ENCODE measurements at regions not wholly inside any gene's neighbourhood (a gene's known extent, or its start where the extent isn't known, plus 50 kb on each side); places are given as distances from the start of the nearest gene placed in this dataset.

DNA sequence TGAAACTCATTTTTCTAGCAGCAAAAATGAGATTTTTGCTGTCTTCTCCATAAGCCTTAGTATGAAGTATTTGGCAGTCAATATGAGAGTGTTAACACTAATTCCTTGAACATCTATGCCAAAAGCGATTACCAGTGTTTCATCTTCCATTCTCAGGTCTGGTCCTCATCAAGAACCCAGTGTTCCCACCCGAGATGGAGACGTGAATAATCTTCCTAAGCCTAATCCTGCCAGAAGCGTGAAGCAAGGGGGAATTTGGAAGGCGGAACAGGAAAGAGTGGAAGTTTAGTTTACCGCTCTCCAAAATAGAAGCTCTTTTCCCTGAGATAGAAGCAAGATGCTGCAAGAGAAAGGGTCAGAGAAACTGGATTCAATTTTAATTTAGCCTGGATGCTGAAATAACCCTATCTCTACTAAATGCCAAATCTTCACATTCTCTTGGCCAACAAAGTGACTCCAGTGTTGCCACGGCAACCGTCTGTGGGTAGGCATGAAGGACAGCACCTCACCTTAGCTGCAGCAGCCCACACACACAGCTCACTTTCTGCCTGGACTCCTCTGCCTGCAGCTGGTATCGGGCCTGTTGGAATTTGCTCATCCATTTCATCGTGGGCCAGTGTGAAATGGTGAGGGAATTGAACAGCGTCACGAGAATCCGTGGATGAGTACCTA is 711.1 kb downstream of the CBLN2 start:
- Histone ChIP-seq H3K27me3 (replicated peaks; ENCODE audit: insufficient read depth, low read depth, low read length, poor library complexity) (no peaks in the 10 kb centered on the region), H3K27ac (ENCODE audit: low read depth, low read length, poor library complexity, severe bottlenecking) (no peak overlapping the region), H3K9me3 (ENCODE audit: low read depth, low read length, poor library complexity, severe bottlenecking) (no peaks in the 10 kb centered on the region), H3K4me1 (ENCODE audit: insufficient read depth, low read length, poor library complexity, severe bottlenecking) (no peaks in the 10 kb centered on the region), H3K4me3 (ENCODE audit: low read depth, low read length, poor library complexity, severe bottlenecking) (no peak overlapping the region), H3K36me3 (ENCODE audit: insufficient read depth, low read length, poor library complexity, severe bottlenecking) (no peaks in the 10 kb centered on the region)
- no peak for DNase-seq (ENCODE audit: low spot score)
- ChIA-PET CTCF (no interaction called here), POLR2A (ENCODE audit: low non-redundant PET) (no interaction called here)
- TF ChIP-seq EZH2 (IDR thresholded peaks at IDR 0.05; ENCODE audit: borderline replicate concordance, low read depth, low read length, poor library complexity, severe bottlenecking) = no peak
- TF ChIP-seq, protein P1, sequence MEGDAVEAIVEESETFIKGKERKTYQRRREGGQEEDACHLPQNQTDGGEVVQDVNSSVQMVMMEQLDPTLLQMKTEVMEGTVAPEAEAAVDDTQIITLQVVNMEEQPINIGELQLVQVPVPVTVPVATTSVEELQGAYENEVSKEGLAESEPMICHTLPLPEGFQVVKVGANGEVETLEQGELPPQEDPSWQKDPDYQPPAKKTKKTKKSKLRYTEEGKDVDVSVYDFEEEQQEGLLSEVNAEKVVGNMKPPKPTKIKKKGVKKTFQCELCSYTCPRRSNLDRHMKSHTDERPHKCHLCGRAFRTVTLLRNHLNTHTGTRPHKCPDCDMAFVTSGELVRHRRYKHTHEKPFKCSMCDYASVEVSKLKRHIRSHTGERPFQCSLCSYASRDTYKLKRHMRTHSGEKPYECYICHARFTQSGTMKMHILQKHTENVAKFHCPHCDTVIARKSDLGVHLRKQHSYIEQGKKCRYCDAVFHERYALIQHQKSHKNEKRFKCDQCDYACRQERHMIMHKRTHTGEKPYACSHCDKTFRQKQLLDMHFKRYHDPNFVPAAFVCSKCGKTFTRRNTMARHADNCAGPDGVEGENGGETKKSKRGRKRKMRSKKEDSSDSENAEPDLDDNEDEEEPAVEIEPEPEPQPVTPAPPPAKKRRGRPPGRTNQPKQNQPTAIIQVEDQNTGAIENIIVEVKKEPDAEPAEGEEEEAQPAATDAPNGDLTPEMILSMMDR (conservative IDR thresholded peaks at IDR 0.05; ENCODE audit: low read depth, low read length) = no peak
- intact Hi-C loops (cut with micrococcal nuclease; ENCODE audit: unreplicated experiment) = no loop called here
- BruUV-seq (replicated peaks) = no TSS peak

DNA sequence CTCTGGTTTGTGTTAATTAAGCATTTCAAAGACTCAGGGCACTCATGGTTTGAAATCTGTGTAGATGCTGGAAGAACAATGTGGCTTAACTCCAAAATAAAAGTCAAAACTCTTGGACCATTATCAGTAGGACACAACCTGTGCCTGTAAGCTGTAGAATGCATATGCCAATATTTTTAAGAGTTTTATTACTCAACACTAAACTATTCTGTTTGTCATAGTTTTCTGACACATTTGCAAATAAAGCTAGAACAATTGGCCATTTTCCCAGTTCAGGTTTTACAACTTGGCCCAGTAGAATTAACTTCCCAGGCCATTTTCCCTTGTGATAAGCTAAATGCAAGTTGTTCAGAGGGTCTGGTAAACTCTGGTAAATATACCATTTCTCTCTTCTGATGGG is 713.1 kb downstream of the CBLN2 start:
- no peaks in the 10 kb centered on the region for H3K4me1 ChIP-seq (ENCODE audit: insufficient read depth, low read length, poor library complexity, severe bottlenecking)
- H3K27me3 ChIP-seq (replicated peaks; ENCODE audit: insufficient read depth, low read depth, low read length, poor library complexity) = no peaks in the 10 kb centered on the region
- H3K36me3 ChIP-seq (ENCODE audit: insufficient read depth, low read length, poor library complexity, severe bottlenecking) = no peaks in the 10 kb centered on the region
- H3K9me3 ChIP-seq (ENCODE audit: low read depth, low read length, poor library complexity, severe bottlenecking) = no peaks in the 10 kb centered on the region
- no TSS peak for BruUV-seq (replicated peaks)
- H3K4me3 ChIP-seq (ENCODE audit: low read depth, low read length, poor library complexity, severe bottlenecking) = no peak overlapping the region
- DNase-seq (ENCODE audit: low spot score) = no peak
- ChIA-PET CTCF (no interaction called here), POLR2A (ENCODE audit: low non-redundant PET) (no interaction called here)
- intact Hi-C loops (cut with micrococcal nuclease; ENCODE audit: unreplicated experiment) = no loop called here
- TF ChIP-seq EZH2 (IDR thresholded peaks at IDR 0.05; ENCODE audit: borderline replicate concordance, low read depth, low read length, poor library complexity, severe bottlenecking) = no peak
- TF ChIP-seq, protein P1 (conservative IDR thresholded peaks at IDR 0.05; ENCODE audit: low read depth, low read length) = no peak
- no peak overlapping the region for H3K27ac ChIP-seq (ENCODE audit: low read depth, low read length, poor library complexity, severe bottlenecking)

DNA sequence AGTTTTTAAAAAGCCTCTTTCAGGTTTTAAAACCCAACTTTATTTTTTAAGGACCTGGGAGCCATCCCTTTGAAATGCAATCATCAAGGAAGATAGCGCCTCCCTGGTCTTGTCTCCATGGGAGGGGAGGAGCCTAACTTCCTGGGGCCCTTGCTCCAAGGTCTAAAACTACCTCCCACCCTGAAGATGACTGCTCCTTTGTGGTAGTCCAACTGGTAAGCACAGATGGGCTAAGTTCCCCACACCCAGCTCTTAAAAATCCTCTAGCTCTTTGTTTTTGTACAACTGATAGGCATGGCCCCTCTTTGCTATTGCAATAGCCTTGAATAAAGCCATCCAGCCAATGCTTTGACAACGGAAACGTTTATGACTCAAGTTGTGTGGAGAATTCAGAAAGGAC is 716.8 kb downstream of the CBLN2 start:
- TF ChIP-seq, protein P1 (conservative IDR thresholded peaks at IDR 0.05; ENCODE audit: low read depth, low read length) = no peak
- no peak for TF ChIP-seq EZH2 (IDR thresholded peaks at IDR 0.05; ENCODE audit: borderline replicate concordance, low read depth, low read length, poor library complexity, severe bottlenecking)
- ChIA-PET CTCF (no interaction called here), POLR2A (ENCODE audit: low non-redundant PET) (no interaction called here)
- Histone ChIP-seq H3K36me3 (ENCODE audit: insufficient read depth, low read length, poor library complexity, severe bottlenecking) (no peaks in the 10 kb centered on the region), H3K4me3 (ENCODE audit: low read depth, low read length, poor library complexity, severe bottlenecking) (no peak overlapping the region), H3K27ac (ENCODE audit: low read depth, low read length, poor library complexity, severe bottlenecking) (no peak overlapping the region), H3K9me3 (ENCODE audit: low read depth, low read length, poor library complexity, severe bottlenecking) (no peaks in the 10 kb centered on the region), H3K27me3 (replicated peaks; ENCODE audit: insufficient read depth, low read depth, low read length, poor library complexity) (no peaks in the 10 kb centered on the region), H3K4me1 (ENCODE audit: insufficient read depth, low read length, poor library complexity, severe bottlenecking) (no peaks in the 10 kb centered on the region)
- no peak for DNase-seq (ENCODE audit: low spot score)
- intact Hi-C loops (cut with micrococcal nuclease; ENCODE audit: unreplicated experiment) = no loop called here
- no TSS peak for BruUV-seq (replicated peaks)

Data from A673 (cell line).